Hepatocyte (in vitro differentiated cells): ENCODE measurements at regions not wholly inside any gene's neighbourhood (a gene's known extent, or its start where the extent isn't known, plus 50 kb on each side); places are given as distances from the start of the nearest gene placed in this dataset.
"Not testable (repeated sequence)": the region's sequence is repeated elsewhere in the genome, so short reads cannot be mapped to it uniquely, and the experiment has no call there.

Source experiments
- DNase-seq: peaks from one replicate; pipeline ENCODE4 v3.0.0-alpha.2; 2016; ENCODE audit warnings: low spot score
- H2AFZ ChIP-seq: fragments of 200-600 bp; sonication (generic); 2 replicates; pipeline ENCODE4 v1.6.0; 2016; ENCODE audit warnings: antibody characterized with exemption, mild to moderate bottlenecking
- H3K27ac ChIP-seq: fragments of 200-600 bp; sonication (generic); 2 replicates; pipeline ENCODE4 v1.5.1; 2016; ENCODE audit warnings: mild to moderate bottlenecking
- H3K27me3 ChIP-seq: fragments of 200-600 bp; sonication (generic); 2 replicates; pipeline ENCODE4 v1.6.1; 2016
- H3K36me3 ChIP-seq: fragments of 200-600 bp; sonication (generic); replicated peaks from 2 replicates; pipeline ENCODE4 v1.5.1; 2016; ENCODE audit warnings: low read depth; ENCODE audit not compliant: insufficient read depth
- H3K4me1 ChIP-seq: fragments of 200-600 bp; sonication (generic); 2 replicates; pipeline ENCODE4 v1.5.1; 2016; ENCODE audit warnings: mild to moderate bottlenecking, moderate library complexity; ENCODE audit not compliant: insufficient read depth
- H3K4me2 ChIP-seq: fragments of 200-600 bp; sonication (generic); 2 replicates; pipeline ENCODE4 v1.6.0; 2016
- H3K4me3 ChIP-seq: fragments of 200-600 bp; sonication (generic); 2 replicates; pipeline ENCODE4 v1.5.1; 2016; ENCODE audit warnings: mild to moderate bottlenecking
- H3K79me2 ChIP-seq: fragments of 200-600 bp; sonication (generic); 2 replicates; pipeline ENCODE4 v1.6.0; 2017; ENCODE audit warnings: mild to moderate bottlenecking
- H3K9me2 ChIP-seq: fragments of 200-600 bp; sonication (generic); replicated peaks from 2 replicates; pipeline ENCODE4 v1.6.0; 2017; ENCODE audit warnings: mild to moderate bottlenecking; ENCODE audit not compliant: insufficient read depth
- H3K9me3 ChIP-seq: fragments of 200-600 bp; sonication (generic); 2 replicates; pipeline ENCODE4 v1.5.1; 2016; ENCODE audit warnings: low read depth, mild to moderate bottlenecking
- H4K20me1 ChIP-seq: fragments of 200-600 bp; sonication (generic); 2 replicates; pipeline ENCODE4 v1.6.0; 2016; ENCODE audit warnings: mild to moderate bottlenecking; ENCODE audit not compliant: insufficient read depth, poor library complexity, severe bottlenecking
- EZH2 ChIP-seq: fragments of 200-600 bp; sonication (generic); IDR thresholded peaks from 2 replicates; pipeline ENCODE4 v1.6.1; 2016; ENCODE audit warnings: antibody characterized with exemption, mild to moderate bottlenecking, borderline replicate concordance
- EZH2phosphoT487 ChIP-seq: fragments of 200-600 bp; sonication (generic); IDR thresholded peaks from one replicate; pipeline ENCODE4 v1.6.1; 2018; ENCODE audit warnings: antibody characterized with exemption, mild to moderate bottlenecking, low read depth, moderate library complexity; ENCODE audit not compliant: unreplicated experiment, severe bottlenecking
- WGBS: methylation state at CpG from one replicate; pipeline ENCODE4 v1.1.6; 2016; ENCODE audit warnings: low lambda C conversion rate; ENCODE audit errors: missing lambda C conversion rate; 5-methylcytosine and 5-hydroxymethylcytosine counted together
- TF ChIP-seq, protein P1 (sequence below): fragments of 200-600 bp; sonication (generic); IDR thresholded peaks from 2 replicates; pipeline ENCODE4 v1.5.1; 2016; ENCODE audit warnings: antibody characterized with exemption, mild to moderate bottlenecking; ENCODE audit not compliant: poor library complexity

- WGBS = 90% methylated on average over 6 of the region's 6 CpGs
- Histone ChIP-seq H3K4me3 (no peak overlapping the region), H3K4me1 (no peaks in the 10 kb centered on the region), H2AFZ (no peak overlapping the region), H3K9me2 (no peaks in the 10 kb centered on the region), H3K79me2 (no peaks in the 10 kb centered on the region), H3K4me2 (no peak overlapping the region), H3K27me3 (no peaks in the 10 kb centered on the region), H3K27ac (no peak overlapping the region), H3K9me3 (no peaks in the 10 kb centered on the region), H4K20me1 (no peaks in the 10 kb centered on the region), H3K36me3 (no peaks in the 10 kb centered on the region)
- no peak for DNase-seq
- TF ChIP-seq EZH2 = no peak
- TF ChIP-seq EZH2phosphoT487 = no peak
- TF ChIP-seq, protein P1, sequence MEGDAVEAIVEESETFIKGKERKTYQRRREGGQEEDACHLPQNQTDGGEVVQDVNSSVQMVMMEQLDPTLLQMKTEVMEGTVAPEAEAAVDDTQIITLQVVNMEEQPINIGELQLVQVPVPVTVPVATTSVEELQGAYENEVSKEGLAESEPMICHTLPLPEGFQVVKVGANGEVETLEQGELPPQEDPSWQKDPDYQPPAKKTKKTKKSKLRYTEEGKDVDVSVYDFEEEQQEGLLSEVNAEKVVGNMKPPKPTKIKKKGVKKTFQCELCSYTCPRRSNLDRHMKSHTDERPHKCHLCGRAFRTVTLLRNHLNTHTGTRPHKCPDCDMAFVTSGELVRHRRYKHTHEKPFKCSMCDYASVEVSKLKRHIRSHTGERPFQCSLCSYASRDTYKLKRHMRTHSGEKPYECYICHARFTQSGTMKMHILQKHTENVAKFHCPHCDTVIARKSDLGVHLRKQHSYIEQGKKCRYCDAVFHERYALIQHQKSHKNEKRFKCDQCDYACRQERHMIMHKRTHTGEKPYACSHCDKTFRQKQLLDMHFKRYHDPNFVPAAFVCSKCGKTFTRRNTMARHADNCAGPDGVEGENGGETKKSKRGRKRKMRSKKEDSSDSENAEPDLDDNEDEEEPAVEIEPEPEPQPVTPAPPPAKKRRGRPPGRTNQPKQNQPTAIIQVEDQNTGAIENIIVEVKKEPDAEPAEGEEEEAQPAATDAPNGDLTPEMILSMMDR = no peak
Measured at GRCh38 chr20:59484228-59484627, 120.1 kb upstream of the PHACTR3 start.

DNA sequence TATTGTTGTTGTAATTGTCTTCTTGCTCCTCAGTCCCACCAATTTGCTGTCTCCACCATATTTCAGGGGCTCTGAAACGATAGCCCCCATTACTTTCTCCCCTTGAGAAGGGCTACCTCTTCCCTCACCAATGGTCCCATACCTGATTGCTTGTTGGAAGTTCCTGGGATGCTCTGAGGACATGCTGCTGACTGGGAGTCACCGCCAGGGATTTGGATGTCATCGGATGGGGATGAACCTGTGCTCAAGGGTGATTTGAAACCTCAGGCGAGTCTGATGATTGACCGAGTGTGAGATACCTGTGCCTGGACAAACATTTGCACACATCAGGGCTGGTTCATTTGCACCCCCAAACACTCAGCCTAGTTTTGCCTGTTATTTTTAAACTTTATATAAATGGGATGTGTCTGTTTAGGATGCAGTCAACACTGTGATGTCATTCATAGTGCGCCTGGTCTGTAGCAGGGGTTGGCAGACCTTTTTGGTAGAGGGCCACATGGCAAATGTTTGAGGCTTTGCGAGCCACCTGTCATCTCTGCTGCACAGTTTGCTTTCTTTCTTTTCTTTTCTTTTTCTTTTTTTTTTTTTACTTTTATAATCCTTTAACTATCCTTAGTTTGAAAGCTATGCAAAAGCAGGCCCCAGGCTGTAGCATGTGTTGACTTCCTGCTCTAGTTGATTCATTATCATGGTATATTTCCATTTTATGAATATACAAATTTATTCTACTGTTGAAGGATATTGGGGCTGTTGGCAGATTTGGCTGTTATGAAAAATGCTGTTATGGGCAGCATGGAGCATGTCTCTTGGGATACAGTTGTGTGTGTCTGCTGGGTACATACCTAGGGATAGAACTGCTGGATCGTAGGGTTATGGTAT is 118.5 kb upstream of the PHACTR3 start:
- no peaks in the 10 kb centered on the region for H3K79me2 ChIP-seq
- no peaks in the 10 kb centered on the region for H3K9me2 ChIP-seq
- H3K27ac ChIP-seq = no peak overlapping the region
- H4K20me1 ChIP-seq = no peaks in the 10 kb centered on the region
- no peaks in the 10 kb centered on the region for H3K9me3 ChIP-seq
- no peak overlapping the region for H3K4me2 ChIP-seq
- no peaks in the 10 kb centered on the region for H3K4me1 ChIP-seq
- TF ChIP-seq EZH2phosphoT487 = no peak
- TF ChIP-seq, protein P1 = no peak
- TF ChIP-seq EZH2 = no peak
- WGBS = 92% methylated on average over 8 of the region's 8 CpGs
- no peaks in the 10 kb centered on the region for H3K36me3 ChIP-seq
- H3K4me3 ChIP-seq = no peak overlapping the region
- H2AFZ ChIP-seq = no peak overlapping the region
- no peak for DNase-seq
- H3K27me3 ChIP-seq = no peaks in the 10 kb centered on the region

- not testable (repeated sequence) for H3K9me2 ChIP-seq, H3K4me3 ChIP-seq, DNase-seq, H3K4me2 ChIP-seq, H3K4me1 ChIP-seq, H4K20me1 ChIP-seq, H3K36me3 ChIP-seq, H2AFZ ChIP-seq, H3K27ac ChIP-seq, H3K27me3 ChIP-seq, H3K79me2 ChIP-seq, H3K9me3 ChIP-seq
- 75% methylated on average over 5 of the region's 6 CpGs for WGBS
Measured at GRCh38 chr20:59488459-59488858, 115.9 kb upstream of the PHACTR3 start.

- not testable (repeated sequence) for H4K20me1 ChIP-seq, H3K9me3 ChIP-seq, H3K79me2 ChIP-seq, H3K36me3 ChIP-seq, H3K27me3 ChIP-seq, DNase-seq, H3K4me1 ChIP-seq, H3K4me3 ChIP-seq, H2AFZ ChIP-seq, H3K4me2 ChIP-seq, H3K9me2 ChIP-seq, H3K27ac ChIP-seq
- WGBS = 88% methylated on average over 17 of the region's 18 CpGs
Measured at GRCh38 chr20:59490196-59491004, 113.9 kb upstream of the PHACTR3 start.
